Activated naive CD8-positive, alpha-beta T cell treated with anti-CD3 and anti-CD28 coated beads, Interleukin-2, amount 50 U/mL, for 24 hours (primary cell): ENCODE measurements at regions not wholly inside any gene's neighbourhood (a gene's known extent, or its start where the extent isn't known, plus 50 kb on each side); places are given as distances from the start of the nearest gene placed in this dataset.

ENCODE experiments used
- ATAC-seq: fragments of 150-1000 bp; cut with Tn5 transposase; one replicate; pipeline ENCODE4 v1.10.0; 2021
- DNase-seq: peaks from one replicate; pipeline ENCODE4 v3.0.0; 2021
- H3K27ac Mint-ChIP-seq: one replicate; pipeline ENCODE4 v1.8.0; 2021; ENCODE audit warnings: mild to moderate bottlenecking, mixed read lengths
- H3K27me3 Mint-ChIP-seq: one replicate; pipeline ENCODE4 v1.8.0; 2021; ENCODE audit warnings: mixed read lengths
- H3K36me3 Mint-ChIP-seq: one replicate; pipeline ENCODE4 v1.8.0; 2021; ENCODE audit warnings: low read depth, mixed read lengths
- H3K4me1 Mint-ChIP-seq: one replicate; pipeline ENCODE4 v1.8.0; 2021; ENCODE audit warnings: mixed read lengths
- H3K4me3 Mint-ChIP-seq: one replicate; pipeline ENCODE4 v1.8.0; 2021; ENCODE audit warnings: mild to moderate bottlenecking, moderate library complexity, mixed read lengths
- H3K9me3 Mint-ChIP-seq: one replicate; pipeline ENCODE4 v1.8.0; 2021; ENCODE audit warnings: mixed read lengths

DNA sequence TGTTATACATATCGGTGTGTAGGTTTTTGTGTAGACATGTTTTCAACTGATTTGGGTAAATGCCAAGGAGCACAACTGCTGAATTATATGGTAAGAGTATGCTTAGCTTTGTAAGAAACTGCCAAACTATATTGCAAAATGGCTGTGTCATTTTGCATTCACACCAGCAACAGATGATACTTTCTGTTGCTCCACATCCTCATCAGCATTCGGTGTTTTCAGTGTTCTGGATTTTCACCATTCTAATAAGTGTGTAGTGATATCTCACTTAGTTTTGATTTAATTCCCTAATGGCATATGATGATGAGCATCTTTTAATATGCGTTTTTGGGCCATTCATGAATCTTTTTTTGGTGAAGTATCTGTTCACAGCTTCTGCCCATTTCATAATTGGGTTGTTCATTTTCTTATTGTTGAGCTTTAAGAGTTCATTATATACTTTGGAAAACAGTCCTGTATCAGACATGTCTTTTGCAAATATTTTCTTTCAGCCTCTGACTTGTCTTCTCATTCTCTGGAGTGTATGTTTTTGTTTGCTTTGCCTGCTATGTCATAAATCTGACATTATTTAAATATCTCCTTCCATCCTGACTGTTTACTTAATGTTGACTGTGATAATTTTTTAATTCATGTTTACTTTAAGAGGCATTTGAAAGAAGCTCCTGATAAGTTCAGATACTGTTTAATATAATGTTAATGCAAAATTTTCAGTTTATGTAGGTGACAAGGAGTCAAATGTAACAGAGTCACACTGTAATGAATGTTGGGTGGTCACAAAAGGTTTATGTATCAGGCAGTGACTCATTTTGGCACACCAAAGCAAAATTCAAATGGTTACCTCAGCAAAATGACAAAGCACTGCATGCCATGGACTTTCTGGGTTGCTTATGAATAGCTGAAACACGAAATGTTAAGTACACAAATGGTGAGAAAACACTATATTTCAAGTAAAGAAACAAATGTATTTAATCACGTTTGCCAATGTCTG is 181.1 kb upstream of the DAB2 start:
- peaks cover 2% of the 10 kb centered on the region for H3K27me3 Mint-ChIP-seq
- no peaks in the 10 kb centered on the region for H3K4me1 Mint-ChIP-seq
- no peaks in the 10 kb centered on the region for H3K9me3 Mint-ChIP-seq
- no peak overlapping the region for H3K27ac Mint-ChIP-seq
- no peak overlapping the region for H3K4me3 Mint-ChIP-seq
- DNase-seq, result no peak
- no peaks in the 10 kb centered on the region for H3K36me3 Mint-ChIP-seq
- ATAC-seq, result no peak

- Mint-ChIP-seq H3K9me3 (no peaks in the 10 kb centered on the region), H3K4me1 (no peaks in the 10 kb centered on the region), H3K27ac (no peak overlapping the region), H3K27me3 (peaks cover 2% of the 10 kb centered on the region), H3K36me3 (no peaks in the 10 kb centered on the region), H3K4me3 (no peak overlapping the region)
- DNase-seq (no peak), ATAC-seq (no peak)
Measured at GRCh38 chr5:39605145-39605544, 180.4 kb upstream of the DAB2 start.

GRCh38 chr5:39604491-39604890 is 179.7 kb upstream of the DAB2 start:
- Mint-ChIP-seq H3K4me3 (no peak overlapping the region), H3K27ac (no peak overlapping the region), H3K9me3 (no peaks in the 10 kb centered on the region), H3K27me3 (peaks cover 2% of the 10 kb centered on the region), H3K36me3 (no peaks in the 10 kb centered on the region), H3K4me1 (no peaks in the 10 kb centered on the region)
- ATAC-seq (no peak), DNase-seq (no peak)

- no peaks in the 10 kb centered on the region for H3K9me3 Mint-ChIP-seq
- ATAC-seq (no peak), DNase-seq (no peak)
- no peaks in the 10 kb centered on the region for H3K4me1 Mint-ChIP-seq
- H3K27me3 Mint-ChIP-seq, result peaks cover 9% of the 10 kb centered on the region
- no peak overlapping the region for H3K27ac Mint-ChIP-seq
- H3K4me3 Mint-ChIP-seq, result no peak overlapping the region
- H3K36me3 Mint-ChIP-seq, result no peaks in the 10 kb centered on the region
Measured at GRCh38 chr5:39599721-39600431, 175.1 kb upstream of the DAB2 start.

- H3K9me3 Mint-ChIP-seq, result no peaks in the 10 kb centered on the region
- H3K27ac Mint-ChIP-seq, result no peak overlapping the region
- DNase-seq, result no peak
- H3K4me3 Mint-ChIP-seq, result no peak overlapping the region
- peaks cover 8% of the 10 kb centered on the region for H3K27me3 Mint-ChIP-seq
- no peaks in the 10 kb centered on the region for H3K4me1 Mint-ChIP-seq
- no peaks in the 10 kb centered on the region for H3K36me3 Mint-ChIP-seq
- ATAC-seq, result no peak
Measured at GRCh38 chr5:39598661-39599248, 174.0 kb upstream of the DAB2 start.

- DNase-seq (no peak), ATAC-seq (no peak)
- Mint-ChIP-seq H3K36me3 (no peaks in the 10 kb centered on the region), H3K4me3 (no peak overlapping the region), H3K4me1 (no peaks in the 10 kb centered on the region), H3K27ac (no peak overlapping the region), H3K27me3 (peaks cover 2% of the 10 kb centered on the region), H3K9me3 (no peaks in the 10 kb centered on the region)
Measured at GRCh38 chr5:39588179-39588578, 163.4 kb upstream of the DAB2 start.

- ATAC-seq (no peak), DNase-seq (no peak)
- Mint-ChIP-seq H3K9me3 (no peaks in the 10 kb centered on the region), H3K27ac (no peak overlapping the region), H3K4me1 (no peaks in the 10 kb centered on the region), H3K36me3 (no peaks in the 10 kb centered on the region), H3K4me3 (no peak overlapping the region), H3K27me3 (peaks cover 2% of the 10 kb centered on the region)
Measured at GRCh38 chr5:39587675-39588074, 162.9 kb upstream of the DAB2 start.

DNA sequence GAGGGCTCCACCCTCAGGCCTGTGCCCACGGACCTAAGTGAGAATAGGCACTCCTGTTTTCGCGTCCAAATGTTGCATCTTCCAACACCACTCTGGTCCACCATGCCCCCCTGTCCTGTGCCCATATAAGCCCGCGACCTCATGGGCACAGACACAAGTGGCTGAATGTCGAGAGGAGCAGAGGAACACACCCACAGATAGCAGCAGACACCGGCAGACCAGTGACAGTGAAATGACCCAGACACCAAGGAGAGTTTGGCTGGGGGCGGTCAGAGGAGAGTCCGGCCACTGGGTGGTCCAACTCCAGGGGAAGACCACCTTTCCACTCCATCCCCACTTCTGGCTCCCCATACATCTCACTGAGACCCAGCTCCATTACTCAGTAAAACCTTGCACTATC is 161.4 kb upstream of the DAB2 start:
- Mint-ChIP-seq H3K36me3 (no peaks in the 10 kb centered on the region), H3K9me3 (no peaks in the 10 kb centered on the region), H3K4me3 (no peak overlapping the region), H3K27ac (no peak overlapping the region), H3K27me3 (peaks cover 2% of the 10 kb centered on the region), H3K4me1 (peaks cover 2% of the 10 kb centered on the region)
- DNase-seq, result no peak
- no peak for ATAC-seq

GRCh38 chr5:39584927-39585326 is 160.1 kb upstream of the DAB2 start:
- no peaks in the 10 kb centered on the region for H3K36me3 Mint-ChIP-seq
- peaks cover 2% of the 10 kb centered on the region for H3K27me3 Mint-ChIP-seq
- no peak overlapping the region for H3K27ac Mint-ChIP-seq
- ATAC-seq (no peak), DNase-seq (no peak)
- no peak overlapping the region for H3K4me3 Mint-ChIP-seq
- H3K9me3 Mint-ChIP-seq, result no peaks in the 10 kb centered on the region
- H3K4me1 Mint-ChIP-seq, result peaks cover 6% of the 10 kb centered on the region

DNA sequence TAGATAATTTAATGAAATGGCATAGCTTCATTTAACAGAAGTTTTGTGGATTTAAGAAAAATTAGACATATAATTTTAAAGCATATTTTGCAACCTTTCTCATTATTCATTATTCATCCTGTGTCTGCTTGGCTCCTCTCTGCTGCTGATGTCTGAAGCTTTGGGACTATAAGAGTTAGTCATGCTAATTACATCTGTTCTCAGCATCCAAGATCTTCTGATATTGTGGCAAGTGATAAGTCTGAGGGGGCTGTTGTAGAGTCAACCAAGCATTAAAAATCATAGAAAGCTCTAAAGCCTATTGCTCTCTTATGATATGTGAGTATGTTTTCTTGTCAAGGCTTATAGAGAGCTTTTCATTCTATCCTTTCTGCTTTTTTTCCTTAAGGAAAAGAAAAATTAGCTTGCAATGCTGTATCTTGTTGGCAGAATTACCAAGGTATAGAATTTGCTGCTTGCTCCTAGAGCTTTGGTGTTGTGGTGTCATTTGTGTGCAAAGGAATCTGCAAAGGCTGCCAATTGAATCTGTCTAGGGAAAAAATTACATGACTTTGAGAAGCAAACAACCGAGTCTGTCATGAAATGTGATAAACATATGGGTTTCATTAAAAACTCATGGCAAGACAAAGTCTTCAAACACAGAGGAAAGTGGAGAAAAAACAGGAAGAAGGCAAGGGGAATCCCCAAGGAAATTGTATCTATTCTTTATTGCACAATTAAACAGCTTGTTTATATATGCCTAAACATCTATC is 156.1 kb upstream of the DAB2 start:
- ATAC-seq, result no peak

DNA sequence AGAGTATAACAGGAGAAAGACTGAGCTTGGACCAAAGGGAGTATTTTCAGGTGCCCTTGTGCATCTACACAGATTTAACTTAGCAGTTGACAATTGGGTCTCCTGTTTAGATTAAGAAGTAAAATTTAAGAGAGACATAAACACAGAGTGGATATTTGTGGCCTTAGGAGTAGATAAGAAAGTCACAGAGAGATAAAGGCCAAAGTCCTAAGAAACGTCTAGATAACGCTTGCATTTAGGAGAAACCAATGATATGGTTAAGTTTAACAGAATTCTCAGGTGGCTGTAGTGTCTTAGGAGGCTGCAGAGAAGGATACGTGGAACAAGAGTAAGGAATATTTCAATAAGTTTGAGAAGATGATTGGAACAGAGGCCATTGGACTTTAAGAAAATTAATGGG is 155.0 kb upstream of the DAB2 start:
- Mint-ChIP-seq H3K27ac (no peak overlapping the region), H3K4me3 (no peak overlapping the region), H3K36me3 (no peaks in the 10 kb centered on the region), H3K27me3 (peaks cover 1% of the 10 kb centered on the region), H3K4me1 (peaks cover 6% of the 10 kb centered on the region), H3K9me3 (no peaks in the 10 kb centered on the region)
- ATAC-seq (no peak), DNase-seq (no peak)

More for the DNA sequence above, 156.1 kb upstream of the DAB2 start:
- peaks cover 6% of the 10 kb centered on the region for H3K4me1 Mint-ChIP-seq
- H3K9me3 Mint-ChIP-seq, result no peaks in the 10 kb centered on the region
- no peaks in the 10 kb centered on the region for H3K36me3 Mint-ChIP-seq
- no peak overlapping the region for H3K27ac Mint-ChIP-seq
- H3K4me3 Mint-ChIP-seq, result no peak overlapping the region
- no peak for DNase-seq
- H3K27me3 Mint-ChIP-seq, result peaks cover 1% of the 10 kb centered on the region

DNA sequence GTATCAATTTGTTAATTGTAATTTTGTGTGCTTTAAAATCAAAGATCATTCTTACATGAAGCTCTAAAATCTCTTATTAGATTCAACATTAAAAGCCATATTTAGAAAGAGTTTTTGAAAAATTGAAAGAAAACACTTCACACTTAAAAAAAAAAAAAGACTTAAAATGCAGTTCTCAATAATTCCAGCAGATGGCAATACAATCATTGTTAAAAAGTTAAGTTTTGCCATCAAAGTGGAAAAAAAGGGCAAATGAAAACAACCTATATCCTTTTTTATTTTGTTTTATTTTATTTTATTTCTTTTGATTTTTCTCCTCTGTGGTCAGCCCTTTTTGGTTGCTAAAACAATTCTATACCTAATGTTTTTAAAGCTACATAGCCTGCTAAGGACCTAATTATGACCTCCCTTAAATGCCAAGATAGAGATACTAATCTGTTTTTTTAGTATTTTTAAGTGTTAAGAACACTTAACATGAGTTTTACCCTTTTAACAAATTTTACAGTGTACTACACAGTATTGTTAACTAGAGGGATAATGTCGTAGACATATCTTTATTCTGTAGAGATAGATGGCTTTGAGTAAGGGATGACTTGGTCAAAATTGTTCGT is 154.2 kb upstream of the DAB2 start:
- peaks cover 6% of the 10 kb centered on the region for H3K4me1 Mint-ChIP-seq
- H3K27ac Mint-ChIP-seq, result no peak overlapping the region
- DNase-seq, result no peak
- no peaks in the 10 kb centered on the region for H3K9me3 Mint-ChIP-seq
- no peak overlapping the region for H3K4me3 Mint-ChIP-seq
- H3K27me3 Mint-ChIP-seq, result peaks cover 1% of the 10 kb centered on the region
- ATAC-seq, result no peak
- H3K36me3 Mint-ChIP-seq, result no peaks in the 10 kb centered on the region

GRCh38 chr5:39577529-39577928 is 152.7 kb upstream of the DAB2 start:
- H3K36me3 Mint-ChIP-seq, result no peaks in the 10 kb centered on the region
- H3K27me3 Mint-ChIP-seq, result peaks cover 5% of the 10 kb centered on the region
- DNase-seq (no peak), ATAC-seq (no peak)
- H3K27ac Mint-ChIP-seq, result no peak overlapping the region
- H3K9me3 Mint-ChIP-seq, result no peaks in the 10 kb centered on the region
- no peak overlapping the region for H3K4me3 Mint-ChIP-seq
- peaks cover 6% of the 10 kb centered on the region for H3K4me1 Mint-ChIP-seq

- Mint-ChIP-seq H3K27ac (no peak overlapping the region), H3K36me3 (no peaks in the 10 kb centered on the region), H3K4me1 (no peaks in the 10 kb centered on the region), H3K4me3 (no peak overlapping the region), H3K9me3 (no peaks in the 10 kb centered on the region), H3K27me3 (peaks cover 4% of the 10 kb centered on the region)
- no peak for ATAC-seq
- no peak for DNase-seq
Measured at GRCh38 chr5:39570403-39571027, 145.7 kb upstream of the DAB2 start.
